Mammary epithelial cell (primary cell): ENCODE measurements at regions not wholly inside any gene's neighbourhood (a gene's known extent, or its start where the extent isn't known, plus 50 kb on each side); places are given as distances from the start of the nearest gene placed in this dataset.

ENCODE experiments used
- CTCF ChIP-seq, 2 donors: IDR thresholded peaks in 1 of 2; conservative IDR thresholded peaks in 1 of 2; 2 replicates each; pipeline ENCODE4 v1.5.1; 2011 to 2012; ENCODE audit warnings: inconsistent platforms in 2 of 2, low read length in 2 of 2, mild to moderate bottlenecking in 2 of 2, control low read depth in 1 of 2, low read depth in 1 of 2; ENCODE audit not compliant: insufficient read depth in 1 of 2; ENCODE audit errors: extremely low read depth in 1 of 2
- EZH2 ChIP-seq: IDR thresholded peaks from 2 replicates; pipeline ENCODE4 v1.6.1; 2012; ENCODE audit warnings: low read length, inconsistent platforms, borderline replicate concordance

- TF ChIP-seq CTCF (conservative IDR thresholded peaks at IDR 0.05 in 1 of 2, IDR thresholded peaks at IDR 0.05 in 1 of 2; ENCODE audit: extremely low read depth in 1 of 2, insufficient read depth in 1 of 2, low read depth in 1 of 2, low read length in 2 of 2) (no peak), EZH2 (no peak)
Measured at GRCh38 chr4:29013341-29013740, 1706.8 kb upstream of the PCDH7 start.
